GM12878 (cell line): ENCODE measurements at regions not wholly inside any gene's neighbourhood (a gene's known extent, or its start where the extent isn't known, plus 50 kb on each side); places are given as distances from the start of the nearest gene placed in this dataset.

ENCODE experiments used
- ATAC-seq: fragments of 200-7000 bp; cut with Tn5 transposase; 3 replicates; pipeline ENCODE4 v1.9.1; 2020; ENCODE audit warnings: mild to moderate bottlenecking, moderate library complexity
- BruUV-seq: library from RNA; stranded (reverse); fragments of 400-500 nt; replicated peaks from 2 replicates; lab custom pipeline; 2021; lab: Mats Ljungman, UMichigan
- CTCF ChIA-PET: fragments of 300-600 bp; sonication (Branson Sonifier 250); formaldehyde crosslinking; extraction: SDS; loops from one replicate; lab custom pipeline; 2021; ENCODE audit warnings: inconsistent platforms; lab: Yijun Ruan, JAX
- POLR2A ChIA-PET: fragments of 350-600 bp; formaldehyde crosslinking; extraction: SDS; loops from one replicate; lab custom pipeline; 2021; ENCODE audit warnings: inconsistent platforms; lab: Charles Lee
- RAD21 ChIA-PET: fragments of 300-600 bp; sonication (Branson Sonifier 250); formaldehyde crosslinking; loops from one replicate; lab custom pipeline; 2023; ENCODE audit warnings: antibody characterized with exemption; ENCODE audit not compliant: unreplicated experiment; lab: Charles Lee
- SMC1A ChIA-PET: fragments of 300-600 bp; sonication (Branson Sonifier 250); formaldehyde crosslinking; loops from one replicate; lab custom pipeline; 2023; ENCODE audit not compliant: unreplicated experiment, uncharacterized antibody; lab: Charles Lee
- DNase-seq: peaks from one replicate; pipeline ENCODE4 v3.0.0-alpha.2; 2011; ENCODE audit warnings: low read depth, low spot score
- FAIRE-seq: peaks from 3 replicates; lab custom pipeline; 2011; peaks lifted over from hg19 to GRCh38; lab: Jason Lieb, UNC
- H2AFZ ChIP-seq: 2 replicates; pipeline ENCODE4 v1.6.0; 2011; ENCODE audit warnings: low read depth, low read length, control low read depth; ENCODE audit not compliant: control insufficient read depth
- H3K27ac ChIP-seq: 2 replicates; pipeline ENCODE4 v1.5.1; 2011; ENCODE audit warnings: control low read depth; ENCODE audit not compliant: control insufficient read depth, insufficient read depth
- H3K27me3 ChIP-seq, 2 experiments: replicated peaks in 1 of 2; 2 replicates each; pipeline versions ENCODE4 v1.6.0 to v1.6.1; 2011; ENCODE audit warnings: low read length in 1 of 2; ENCODE audit not compliant: control insufficient read depth in 2 of 2, insufficient read depth in 2 of 2
- H3K36me3 ChIP-seq, 2 experiments: 2 replicates each; pipeline ENCODE4 v1.5.1; 2011; ENCODE audit warnings: low read length in 1 of 2; ENCODE audit not compliant: control insufficient read depth in 2 of 2, insufficient read depth in 2 of 2
- H3K4me1 ChIP-seq: 2 replicates; pipeline ENCODE4 v1.6.1; 2011; ENCODE audit warnings: mild to moderate bottlenecking, low read length, moderate library complexity, mixed read lengths; ENCODE audit not compliant: control insufficient read depth, insufficient read depth
- H3K4me2 ChIP-seq: 2 replicates; pipeline ENCODE4 v1.6.0; 2011; ENCODE audit warnings: control low read depth; ENCODE audit not compliant: control insufficient read depth, insufficient read depth
- H3K4me3 ChIP-seq: fragments of 200-600 bp; sonication (generic); 2 replicates; pipeline ENCODE4 v1.5.1; 2016
- H3K79me2 ChIP-seq: 2 replicates; pipeline ENCODE4 v1.6.0; 2011; ENCODE audit warnings: low read length; ENCODE audit not compliant: control insufficient read depth, insufficient read depth
- H3K9ac ChIP-seq: 2 replicates; pipeline ENCODE4 v1.8.0; 2011; ENCODE audit warnings: low read length, control low read depth, mixed read lengths; ENCODE audit not compliant: control insufficient read depth, insufficient read depth
- H3K9me3 ChIP-seq: replicated peaks from 3 replicates; pipeline ENCODE4 v1.5.1; 2011; ENCODE audit warnings: mild to moderate bottlenecking, low read length; ENCODE audit not compliant: control insufficient read depth, insufficient read depth
- H4K20me1 ChIP-seq: 2 replicates; pipeline ENCODE4 v1.6.0; 2011; ENCODE audit not compliant: control insufficient read depth, insufficient read depth
- EZH2 ChIP-seq: IDR thresholded peaks from 2 replicates; pipeline ENCODE4 v1.6.1; 2012; ENCODE audit warnings: low read depth, mild to moderate bottlenecking, control low read depth, inconsistent platforms, low read length, borderline replicate concordance; ENCODE audit not compliant: control insufficient read depth
- GABPA ChIP-seq: IDR thresholded peaks from 2 replicates; pipeline ENCODE4 v1.6.1; 2014; ENCODE audit warnings: antibody characterized with exemption, low read depth, mild to moderate bottlenecking, inconsistent platforms
- HCFC1 ChIP-seq: fragments of 150-350 bp; IDR thresholded peaks from 2 replicates; pipeline ENCODE4 v1.6.1; 2014; ENCODE audit warnings: low read length
- KAT2A ChIP-seq: conservative IDR thresholded peaks from 2 replicates; pipeline ENCODE4 v1.6.1; 2011; ENCODE audit warnings: low read depth, low read length; ENCODE audit not compliant: control insufficient read depth
- MXI1 ChIP-seq: fragments of 150-350 bp; IDR thresholded peaks from 2 replicates; pipeline ENCODE4 v1.6.1; 2011; ENCODE audit warnings: low read depth, mild to moderate bottlenecking, inconsistent platforms, low read length, improper control_type of control experiment
- NFYA ChIP-seq: IDR thresholded peaks from 2 replicates; pipeline ENCODE4 v1.6.1; 2011; ENCODE audit warnings: low read depth, mild to moderate bottlenecking, low read length, improper control_type of control experiment, borderline replicate concordance
- POLR2A ChIP-seq: IDR thresholded peaks from 2 replicates; pipeline ENCODE4 v1.6.1; 2011; ENCODE audit warnings: low read depth, mild to moderate bottlenecking, low read length
- RAD51 ChIP-seq: fragments of 450-650 bp; IDR thresholded peaks from 2 replicates; pipeline ENCODE4 v1.6.1; 2016; ENCODE audit warnings: moderate library complexity, mild to moderate bottlenecking, inconsistent platforms
- SREBF1 ChIP-seq: IDR thresholded peaks from 2 replicates; pipeline ENCODE4 v1.6.1; 2012; ENCODE audit warnings: mild to moderate bottlenecking, low read length
- TCF12 ChIP-seq: IDR thresholded peaks from 2 replicates; pipeline ENCODE4 v1.6.1; 2011; ENCODE audit warnings: low read depth, mild to moderate bottlenecking, low read length
- WGBS: methylation state at CpG from one replicate; pipeline ENCODE4 v1.1.6; 2016; ENCODE audit warnings: low lambda C conversion rate; ENCODE audit not compliant: insufficient replicate concordance, insufficient coverage; ENCODE audit errors: missing lambda C conversion rate; 5-methylcytosine and 5-hydroxymethylcytosine counted together
- in situ Hi-C: fragments of 300-500 bp; cut with MboI; formaldehyde crosslinking; loops from 9 replicates; pipeline ENCODE4 v1.14.3; 2018; ENCODE audit warnings: mixed read lengths
- intact Hi-C: fragments of 100-400 bp; cut with micrococcal nuclease; formaldehyde crosslinking; loops from one replicate; pipeline ENCODE4 v1.14.2; 2022; ENCODE audit not compliant: unreplicated experiment

GRCh38 chr22:49076300-49077035 is 751.2 kb downstream of the BRD1 start:
- ChIA-PET POLR2A (no interaction called here), CTCF (no interaction called here), RAD21 (no interaction called here), SMC1A (no interaction called here)
- no TSS peak for BruUV-seq
- FAIRE-seq (no peak), ATAC-seq (no peak), DNase-seq (no peak)
- Histone ChIP-seq H3K27ac (no peak overlapping the region), H3K4me2 (no peak overlapping the region), H2AFZ (no peak overlapping the region), H3K9me3 (no peaks in the 10 kb centered on the region; the same call in 2 of the 3 replicates), H3K9ac (no peak overlapping the region), H4K20me1 (no peaks in the 10 kb centered on the region), H3K79me2 (no peaks in the 10 kb centered on the region), H3K27me3 (no peaks in the 10 kb centered on the region), H3K36me3 (no peaks in the 10 kb centered on the region), H3K4me3 (no peak overlapping the region), H3K4me1 (no peaks in the 10 kb centered on the region)
- in situ Hi-C loops, result no loop called here
- intact Hi-C loops, result no loop called here
- 47% methylated on average over 16 of the region's 16 CpGs for WGBS
- TF ChIP-seq NFYA, result no peak
- TF ChIP-seq POLR2A, result no peak
- TF ChIP-seq KAT2A, result no peak
- no peak for TF ChIP-seq SREBF1
- no peak for TF ChIP-seq RAD51
- no peak for TF ChIP-seq EZH2
- no peak for TF ChIP-seq TCF12
- no peak for TF ChIP-seq HCFC1
- TF ChIP-seq GABPA, result no peak
- TF ChIP-seq MXI1, result no peak
